ENCODE measurements at regions not wholly inside any gene's neighbourhood (a gene's known extent, or its start where the extent isn't known, plus 50 kb on each side); places are given as distances from the start of the nearest gene placed in this dataset.
"Not testable (repeated sequence)": the region's sequence is repeated elsewhere in the genome, so short reads cannot be mapped to it uniquely, and the experiment has no call there.

GRCh38 chr19:28614634-28615545, 598.1 kb downstream of the UQCRFS1 start:
- no peak for DNase-seq

GRCh38 chr19:28612275-28612769, 600.6 kb downstream of the UQCRFS1 start:
- no peak for DNase-seq

- DNase-seq, result not testable (repeated sequence)
Measured at GRCh38 chr19:28611227-28611914, 601.6 kb downstream of the UQCRFS1 start.

- DNase-seq, result no peak
Measured at GRCh38 chr19:28610731-28611130, 602.2 kb downstream of the UQCRFS1 start.

- no peak for DNase-seq
Measured at GRCh38 chr19:28609944-28610343, 603.0 kb downstream of the UQCRFS1 start.

GRCh38 chr19:28609091-28609755, 603.7 kb downstream of the UQCRFS1 start:
- no peak for DNase-seq

- no peak for DNase-seq
Measured at GRCh38 chr19:28608292-28608691, 604.7 kb downstream of the UQCRFS1 start.

GRCh38 chr19:28607066-28607583, 605.8 kb downstream of the UQCRFS1 start:
- no peak for DNase-seq

GRCh38 chr19:28606269-28607032, 606.5 kb downstream of the UQCRFS1 start:
- no peak for DNase-seq

- DNase-seq, result no peak
Measured at GRCh38 chr19:28605501-28606268, 607.3 kb downstream of the UQCRFS1 start.

- DNase-seq, result no peak
Measured at GRCh38 chr19:28603453-28603852, 609.5 kb downstream of the UQCRFS1 start.

- DNase-seq, result no peak
Measured at GRCh38 chr19:28602675-28603298, 610.2 kb downstream of the UQCRFS1 start.

GRCh38 chr19:28601723-28602440, 611.1 kb downstream of the UQCRFS1 start:
- no peak for DNase-seq

- no peak for DNase-seq
Measured at GRCh38 chr19:28598861-28599260, 614.1 kb downstream of the UQCRFS1 start.

GRCh38 chr19:28596561-28597071, 616.3 kb downstream of the UQCRFS1 start:
- no peak for DNase-seq

- no peak for DNase-seq
Measured at GRCh38 chr19:28595722-28596480, 617.0 kb downstream of the UQCRFS1 start.

GRCh38 chr19:28594737-28595136, 618.2 kb downstream of the UQCRFS1 start:
- DNase-seq, result no peak

- not testable (repeated sequence) for DNase-seq
Measured at GRCh38 chr19:28589991-28590411, 623.0 kb downstream of the UQCRFS1 start.

- no peak for DNase-seq
Measured at GRCh38 chr19:28586474-28586873, 626.5 kb downstream of the UQCRFS1 start.
